Dermis microvascular lymphatic vessel endothelial cell (primary cell): ENCODE measurements at regions not wholly inside any gene's neighbourhood (a gene's known extent, or its start where the extent isn't known, plus 50 kb on each side); places are given as distances from the start of the nearest gene placed in this dataset.
"Not testable (repeated sequence)": the region's sequence is repeated elsewhere in the genome, so short reads cannot be mapped to it uniquely, and the experiment has no call there.

Experiments used
- DNase-seq, 2 donors: peaks; one replicate each; pipeline versions ENCODE4 v3.0.0 to v3.0.0-alpha.2; 2010; ENCODE audit warnings: low read depth in 2 of 2

- DNase-seq, result no peak
Observed at GRCh38 chr1:25134307-25134706, 98.0 kb downstream of the SYF2 start.

- no peak for DNase-seq
Observed at GRCh38 chr1:25131794-25132193, 100.5 kb downstream of the SYF2 start.

GRCh38 chr1:25130895-25131294, 101.4 kb downstream of the SYF2 start:
- no peak for DNase-seq

DNA sequence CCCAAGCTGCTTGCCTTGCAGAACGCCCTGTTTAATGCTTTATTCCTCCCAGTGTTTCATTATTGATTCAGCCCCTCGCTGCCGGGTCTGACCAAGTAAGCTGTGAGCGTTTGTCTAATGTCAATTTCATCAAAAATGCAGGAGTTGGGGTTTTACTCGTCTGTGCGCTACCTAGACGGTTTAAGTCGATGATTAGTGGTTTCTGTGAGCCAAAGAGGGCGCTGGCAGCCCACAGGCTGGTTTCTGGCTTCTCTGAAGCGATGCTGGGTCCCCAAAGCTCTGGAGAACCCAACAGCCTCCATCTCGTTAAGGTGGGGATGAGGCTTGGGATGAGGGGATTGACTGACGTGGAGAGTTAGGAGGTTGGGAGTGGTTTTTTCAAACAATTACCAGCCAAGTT, 102.9 kb downstream of the SYF2 start:
- no peak for DNase-seq

GRCh38 chr1:25128121-25128621, 104.1 kb downstream of the SYF2 start:
- DNase-seq, result no peak

DNA sequence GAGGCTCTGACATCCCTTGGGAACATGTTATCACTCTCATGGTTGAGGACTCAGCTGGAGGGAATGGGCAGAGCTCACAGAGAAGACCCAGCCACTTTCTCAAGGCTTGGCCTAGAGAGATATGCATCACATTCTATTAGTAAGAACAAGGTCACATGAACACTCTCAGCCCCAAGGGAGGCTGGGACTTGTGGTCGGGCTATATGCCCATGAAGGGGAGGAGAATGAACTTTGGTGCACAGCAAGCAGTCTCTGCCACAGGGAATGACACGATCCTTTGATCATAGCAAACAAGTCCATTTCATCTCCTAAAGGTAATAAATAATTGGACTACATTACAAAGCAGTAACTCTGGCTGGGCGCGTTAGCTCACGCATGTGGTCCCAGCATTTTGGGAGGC, 105.7 kb downstream of the SYF2 start:
- DNase-seq, result no peak

GRCh38 chr1:25123551-25123950, 108.8 kb downstream of the SYF2 start:
- DNase-seq, result no peak

DNA sequence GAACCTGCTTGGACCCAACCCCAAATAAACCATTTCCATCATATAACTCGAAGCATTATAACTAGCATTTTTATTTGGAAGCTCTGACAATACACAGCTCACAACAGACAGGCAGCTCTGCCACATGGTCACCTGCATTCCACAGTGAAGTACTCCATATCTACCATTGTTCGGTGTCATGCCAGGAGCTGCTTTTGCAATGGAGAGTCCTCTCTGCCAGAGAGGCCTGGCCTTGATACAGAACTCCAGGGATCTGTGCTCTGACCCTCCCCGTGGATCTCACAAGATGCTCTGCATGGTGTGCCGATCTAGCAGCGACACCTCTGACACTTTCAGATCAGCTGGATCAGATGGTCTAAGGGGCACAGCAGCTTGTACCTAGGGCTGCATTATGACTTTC, 109.6 kb downstream of the SYF2 start:
- no peak for DNase-seq

- no peak for DNase-seq
Observed at GRCh38 chr1:25120281-25120680, 112.0 kb downstream of the SYF2 start.

DNA sequence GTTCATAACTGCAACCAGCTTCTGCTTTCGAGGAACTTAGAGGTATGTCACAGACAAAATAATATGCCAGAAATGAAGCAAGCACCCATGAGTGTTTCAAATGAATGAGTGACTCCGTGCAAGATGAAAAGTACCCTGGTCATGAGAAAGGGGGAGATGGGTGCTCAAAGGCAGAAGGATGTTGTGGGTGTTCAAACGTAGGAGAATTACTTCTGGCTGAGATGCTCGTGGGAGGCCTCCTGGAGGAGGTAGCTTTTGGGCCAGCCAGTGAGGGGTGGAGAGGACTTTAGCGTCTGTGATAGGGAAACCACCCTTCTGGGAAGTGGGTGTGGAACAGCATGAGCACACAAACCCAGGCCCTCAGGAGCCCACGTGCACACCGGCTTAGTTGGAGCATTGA, 113.8 kb downstream of the SYF2 start:
- no peak for DNase-seq

GRCh38 chr1:25117233-25117823, 115.0 kb downstream of the SYF2 start:
- DNase-seq, result no peak

- no peak for DNase-seq
Observed at GRCh38 chr1:25116832-25117231, 115.5 kb downstream of the SYF2 start.

DNA sequence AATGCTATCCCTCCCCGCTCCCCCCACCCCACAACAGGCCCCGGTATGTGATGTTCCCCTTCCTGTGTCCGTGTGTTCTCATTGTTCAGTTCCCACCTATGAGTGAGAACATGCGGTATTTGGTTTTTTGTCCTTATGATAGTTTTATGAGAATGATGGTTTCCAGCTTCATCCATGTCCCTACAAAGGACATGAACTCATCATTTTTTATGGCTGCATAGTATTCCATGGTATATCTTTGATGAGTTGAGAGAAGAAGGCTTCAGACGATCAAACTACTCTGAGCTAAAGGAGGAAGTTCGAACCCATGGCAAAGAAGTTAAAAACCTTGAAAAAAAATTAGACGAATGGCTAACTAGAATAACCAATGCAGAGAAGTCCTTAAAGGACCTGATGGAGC, 116.2 kb downstream of the SYF2 start:
- DNase-seq, result not testable (repeated sequence)

GRCh38 chr1:25113731-25114130, 118.6 kb downstream of the SYF2 start:
- no peak for DNase-seq

GRCh38 chr1:25113086-25113485, 119.2 kb downstream of the SYF2 start:
- DNase-seq, result no peak

GRCh38 chr1:25112400-25112799, 119.9 kb downstream of the SYF2 start:
- DNase-seq, result no peak

GRCh38 chr1:25111706-25112105, 120.6 kb downstream of the SYF2 start:
- DNase-seq, result no peak

DNA sequence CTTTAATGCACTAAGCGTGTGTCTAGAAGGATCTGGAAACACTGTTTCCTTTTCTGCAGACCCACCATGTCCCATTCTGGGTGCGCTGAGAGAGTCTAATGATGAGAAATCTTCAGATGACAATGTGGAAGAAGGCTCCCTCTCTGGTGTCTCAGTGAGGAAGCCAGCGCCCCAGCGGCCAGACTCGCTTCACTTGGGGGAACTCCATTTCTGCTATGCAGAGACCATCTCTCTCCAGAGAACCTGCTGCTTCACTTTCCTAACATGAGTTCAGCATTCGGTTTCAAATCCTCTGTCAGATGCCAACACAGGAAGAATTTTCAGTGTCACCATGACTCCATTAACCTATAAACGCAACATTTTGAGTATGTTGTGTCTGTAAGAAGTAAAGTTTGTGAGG, 121.8 kb downstream of the SYF2 start:
- no peak for DNase-seq

DNA sequence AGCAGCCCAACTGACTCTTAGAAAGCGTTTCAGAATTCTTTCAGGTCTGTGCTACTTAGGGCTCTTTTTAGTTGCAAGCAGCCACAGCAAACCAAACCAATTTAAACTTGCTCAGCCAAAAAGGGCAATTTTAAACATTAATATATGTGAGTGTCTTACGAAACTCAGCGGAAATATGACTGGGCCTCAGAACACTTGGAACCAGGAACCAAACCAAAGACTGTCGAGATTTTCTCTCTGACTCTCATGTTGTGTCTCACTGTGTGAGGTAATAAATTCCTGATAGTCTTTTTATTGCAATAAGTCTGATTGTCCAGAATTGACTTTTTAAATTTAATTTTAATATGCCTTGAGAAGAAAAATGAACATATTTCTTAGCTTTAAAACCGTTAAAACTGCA, 122.3 kb downstream of the SYF2 start:
- DNase-seq, result no peak

DNA sequence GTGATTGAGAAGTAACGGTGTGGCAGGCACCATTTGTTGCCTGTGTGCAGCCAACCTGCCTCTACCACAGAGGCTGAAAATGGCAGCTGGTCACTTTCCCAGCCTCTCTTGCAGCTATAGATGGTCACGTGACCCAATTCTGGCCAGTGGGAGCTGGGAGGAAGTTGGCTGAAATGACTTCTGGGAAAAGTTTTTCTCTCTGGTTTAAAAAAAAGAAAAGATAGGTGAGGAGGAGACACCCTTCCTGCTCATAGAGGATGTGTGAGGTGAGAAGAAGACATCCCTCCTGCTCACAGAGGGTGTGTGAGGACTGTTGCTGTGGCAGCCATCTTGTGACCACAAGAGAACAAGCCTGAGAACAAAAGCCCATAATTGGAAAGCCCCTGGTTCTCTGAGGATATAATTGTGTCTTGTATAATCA, 122.8 kb downstream of the SYF2 start:
- no peak for DNase-seq

GRCh38 chr1:25107643-25108010, 124.7 kb downstream of the SYF2 start:
- no peak for DNase-seq

DNA sequence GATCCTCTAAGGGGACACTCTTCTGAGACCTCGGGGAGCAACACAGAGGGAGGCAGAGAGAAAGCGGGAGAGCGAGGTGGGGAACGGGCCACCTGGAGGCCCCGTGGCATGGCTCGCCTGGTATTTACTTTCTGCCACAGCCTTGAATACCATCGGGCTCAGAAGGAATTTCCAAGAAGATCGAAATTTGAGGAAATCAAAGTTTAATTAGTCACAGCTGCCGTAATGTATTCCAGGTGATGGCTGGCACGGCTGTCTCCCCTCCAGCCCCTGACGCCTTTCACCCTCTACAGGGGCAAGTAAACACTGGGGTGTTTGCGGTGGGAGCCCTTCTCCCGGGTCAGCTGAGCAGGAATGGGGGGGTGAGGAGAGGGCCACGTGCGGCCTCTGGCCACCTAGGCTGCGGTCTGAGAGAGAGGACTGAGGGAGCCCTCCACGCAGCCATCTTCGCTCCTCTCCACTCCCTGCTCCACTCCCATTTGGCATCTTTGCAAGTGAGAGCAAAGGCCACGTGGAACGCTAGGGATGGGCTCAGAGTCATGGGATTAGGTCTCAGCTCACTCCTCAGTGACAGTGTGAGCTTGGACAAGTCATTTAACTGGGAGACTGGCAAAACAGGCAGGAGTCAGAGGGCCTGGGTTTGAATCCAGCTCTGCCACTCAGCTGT, 125.2 kb downstream of the SYF2 start:
- no peak for DNase-seq

DNA sequence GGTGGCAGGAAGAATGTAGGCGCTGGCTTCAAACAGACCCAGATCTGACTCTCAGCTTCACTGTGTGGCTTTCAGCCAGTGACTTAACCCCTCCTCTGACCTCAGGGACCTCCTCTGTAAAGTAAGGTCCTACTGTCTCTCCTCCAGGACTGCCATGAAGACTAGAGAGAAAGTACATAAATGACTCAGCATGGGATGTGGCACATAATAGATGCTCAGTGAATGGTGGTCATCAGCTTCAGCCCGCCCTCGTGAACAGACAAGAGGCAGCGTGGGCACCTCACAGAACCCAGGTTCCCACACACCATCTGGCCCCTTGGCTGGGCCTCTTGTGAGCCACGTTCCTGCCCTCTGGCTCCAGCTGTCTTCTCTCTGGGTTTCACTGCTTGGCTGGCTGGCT, 126.0 kb downstream of the SYF2 start:
- no peak for DNase-seq

DNA sequence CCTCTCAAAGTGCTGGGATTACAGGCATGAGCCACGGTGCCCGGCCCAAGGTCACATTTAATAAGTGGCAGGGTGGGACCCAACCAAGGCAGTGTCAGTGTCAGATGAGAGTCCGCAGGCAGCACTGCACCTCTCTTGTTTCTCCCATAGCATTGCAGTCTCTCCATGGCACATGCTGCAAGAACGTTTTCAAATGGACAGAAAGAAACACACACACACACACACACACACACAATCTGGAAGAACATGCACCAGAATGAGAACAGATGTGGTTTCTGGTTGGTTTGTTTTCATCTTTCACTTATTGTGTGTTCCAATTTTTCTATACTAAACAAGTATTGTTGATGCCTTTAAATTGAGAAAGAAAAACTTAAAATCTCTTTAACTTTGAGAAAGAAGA, 126.5 kb downstream of the SYF2 start:
- DNase-seq, result no peak
